ENCODE measurements at regions not wholly inside any gene's neighbourhood (a gene's known extent, or its start where the extent isn't known, plus 50 kb on each side); places are given as distances from the start of the nearest gene placed in this dataset.

DNA sequence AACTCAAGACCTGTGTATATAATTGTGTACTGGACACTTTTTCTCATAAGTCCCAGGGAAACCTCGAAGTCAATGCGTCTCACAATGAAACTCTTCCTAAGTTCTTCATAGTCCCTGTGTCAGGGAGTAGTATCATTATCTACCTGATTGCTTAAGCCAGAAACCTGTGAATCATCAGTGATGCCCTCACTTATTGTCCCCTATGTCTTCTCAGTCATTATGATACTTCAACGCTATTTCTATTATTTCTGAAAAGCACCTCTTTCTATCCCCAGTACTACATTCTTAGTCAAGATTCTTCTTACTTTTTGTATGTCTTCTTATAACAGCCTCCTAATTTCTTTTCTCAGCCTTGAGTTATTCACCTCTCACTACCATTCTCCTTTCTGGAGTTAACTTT is 94.3 kb downstream of the OTUD1 start:
- no CpG with 5 or more reads among the region's 3 CpGs for WGBS (ENCODE audit: extremely low coverage, insufficient coverage, insufficient read length)
- no peak overlapping the region for H2BK5ac ChIP-seq (ENCODE audit: low read depth, low read length, poor library complexity)
- no peaks in the 10 kb centered on the region for H3K9me3 ChIP-seq (ENCODE audit: insufficient read depth, low read depth, low read length)
- no peak overlapping the region for H3K14ac ChIP-seq (ENCODE audit: low read length)
- no peaks in the 10 kb centered on the region for H3K4me1 ChIP-seq (ENCODE audit: control insufficient read depth in 1 of 2, insufficient read depth in 2 of 2, low read length in 2 of 2)
- no peak overlapping the region for H3K23ac ChIP-seq (ENCODE audit: low read length)
- H3K27me3 ChIP-seq (ENCODE audit: insufficient read depth, low read length), result no peaks in the 10 kb centered on the region
- no peak overlapping the region for H3K18ac ChIP-seq (ENCODE audit: low read length)
- H2AK5ac ChIP-seq (ENCODE audit: low read length), result no peak overlapping the region
- no peak overlapping the region for H3K4me3 ChIP-seq (ENCODE audit: low read depth, low read length)
- no peaks in the 10 kb centered on the region for H3K36me3 ChIP-seq (ENCODE audit: control insufficient read depth in 1 of 2, insufficient read depth in 2 of 2, low read length in 2 of 2)
- H2BK12ac ChIP-seq (ENCODE audit: low read length), result no peak overlapping the region
- H4K8ac ChIP-seq (ENCODE audit: low read depth, low read length), result no peak overlapping the region
- H3K4ac ChIP-seq (ENCODE audit: low read depth, low read length), result no peak overlapping the region
- H3K79me2 ChIP-seq (ENCODE audit: control insufficient read depth, insufficient read depth, low read length, poor library complexity), result no peaks in the 10 kb centered on the region
- H4K12ac ChIP-seq (ENCODE audit: low read depth, low read length), result no peak overlapping the region
- no peak overlapping the region for H4K91ac ChIP-seq (ENCODE audit: low read depth, low read length)
- peak in 1 of 2 donors; percentile 34 for DNase-seq
- H2BK120ac ChIP-seq (ENCODE audit: insufficient read depth, low read length, poor library complexity), result no peak overlapping the region
- H2AFZ ChIP-seq (ENCODE audit: insufficient read depth, low read length, poor library complexity), result no peak overlapping the region
- H3K4me2 ChIP-seq (ENCODE audit: low read length), result no peak overlapping the region
- no peak overlapping the region for H3K9ac ChIP-seq (ENCODE audit: low read length)
- H3K79me1 ChIP-seq (ENCODE audit: low read length), result no peaks in the 10 kb centered on the region
- no peak overlapping the region for H3K27ac ChIP-seq (ENCODE audit: low read depth, low read length)

DNA sequence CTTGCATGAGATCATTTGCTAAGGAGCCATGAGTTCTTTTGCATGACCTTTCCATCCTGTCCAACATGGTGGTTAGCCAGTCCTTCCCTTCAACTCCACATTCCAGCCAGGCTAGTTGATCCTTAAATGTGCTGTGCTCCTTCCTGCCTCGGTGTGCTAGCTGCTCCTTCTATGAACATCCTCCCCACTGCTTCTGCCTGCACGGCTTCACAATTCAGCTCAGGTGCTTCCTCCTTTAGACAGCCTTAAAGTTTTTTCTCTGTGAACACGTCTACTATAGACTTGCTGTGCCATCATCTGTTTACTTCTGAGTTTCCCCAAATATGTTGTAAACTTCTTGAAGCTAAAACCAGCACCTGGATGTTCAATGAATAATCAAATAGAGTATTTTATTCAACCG is 95.5 kb downstream of the OTUD1 start:
- no peaks in the 10 kb centered on the region for H3K27me3 ChIP-seq (ENCODE audit: insufficient read depth, low read length)
- H3K23ac ChIP-seq (ENCODE audit: low read length), result no peak overlapping the region
- no peak overlapping the region for H3K4ac ChIP-seq (ENCODE audit: low read depth, low read length)
- H2BK120ac ChIP-seq (ENCODE audit: insufficient read depth, low read length, poor library complexity), result no peak overlapping the region
- no peak overlapping the region for H3K27ac ChIP-seq (ENCODE audit: low read depth, low read length)
- H2AFZ ChIP-seq (ENCODE audit: insufficient read depth, low read length, poor library complexity), result no peak overlapping the region
- H2BK12ac ChIP-seq (ENCODE audit: low read length), result no peak overlapping the region
- no peak overlapping the region for H3K9ac ChIP-seq (ENCODE audit: low read length)
- no peaks in the 10 kb centered on the region for H3K79me1 ChIP-seq (ENCODE audit: low read length)
- H3K14ac ChIP-seq (ENCODE audit: low read length), result no peak overlapping the region
- no peak overlapping the region for H4K91ac ChIP-seq (ENCODE audit: low read depth, low read length)
- H2BK5ac ChIP-seq (ENCODE audit: low read depth, low read length, poor library complexity), result no peak overlapping the region
- no peak overlapping the region for H2AK5ac ChIP-seq (ENCODE audit: low read length)
- H4K12ac ChIP-seq (ENCODE audit: low read depth, low read length), result no peak overlapping the region
- no peak overlapping the region for H3K4me2 ChIP-seq (ENCODE audit: low read length)
- no peaks in the 10 kb centered on the region for H3K9me3 ChIP-seq (ENCODE audit: insufficient read depth, low read depth, low read length)
- H3K4me1 ChIP-seq (ENCODE audit: control insufficient read depth in 1 of 2, insufficient read depth in 2 of 2, low read length in 2 of 2), result no peaks in the 10 kb centered on the region
- DNase-seq, result no peak
- no peak overlapping the region for H4K8ac ChIP-seq (ENCODE audit: low read depth, low read length)
- H3K79me2 ChIP-seq (ENCODE audit: control insufficient read depth, insufficient read depth, low read length, poor library complexity), result no peaks in the 10 kb centered on the region
- H3K36me3 ChIP-seq (ENCODE audit: control insufficient read depth in 1 of 2, insufficient read depth in 2 of 2, low read length in 2 of 2), result no peaks in the 10 kb centered on the region
- H3K4me3 ChIP-seq (ENCODE audit: low read depth, low read length), result no peak overlapping the region
- no peak overlapping the region for H3K18ac ChIP-seq (ENCODE audit: low read length)
- no CpG with 5 or more reads among the region's 4 CpGs for whole genome bisulfite sequencing (ENCODE audit: extremely low coverage, insufficient coverage, insufficient read length)

DNA sequence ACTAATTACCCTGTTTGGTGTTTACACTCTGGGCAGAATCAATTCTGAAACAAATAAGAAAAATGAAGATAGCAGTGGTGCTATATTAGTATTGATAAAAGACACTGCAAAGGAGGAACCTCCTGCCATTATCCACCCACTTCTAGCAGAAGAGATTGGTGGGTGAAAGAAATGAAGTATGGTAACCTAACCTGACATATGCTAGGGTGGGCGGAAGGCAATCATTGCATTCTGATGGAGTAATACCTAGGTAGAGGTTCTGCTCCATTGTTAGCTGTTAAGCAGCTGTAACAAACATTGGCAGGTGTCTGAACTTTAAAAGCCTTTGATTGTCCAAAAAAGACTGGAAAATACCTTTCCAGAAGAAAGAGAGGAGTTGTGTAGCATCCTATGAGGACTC is 95.9 kb downstream of the OTUD1 start:
- Histone ChIP-seq H3K79me1 (ENCODE audit: low read length) (no peaks in the 10 kb centered on the region), H2BK5ac (ENCODE audit: low read depth, low read length, poor library complexity) (no peak overlapping the region), H3K4ac (ENCODE audit: low read depth, low read length) (no peak overlapping the region), H4K12ac (ENCODE audit: low read depth, low read length) (no peak overlapping the region), H2BK120ac (ENCODE audit: insufficient read depth, low read length, poor library complexity) (no peak overlapping the region), H3K4me3 (ENCODE audit: low read depth, low read length) (no peak overlapping the region), H3K27me3 (ENCODE audit: insufficient read depth, low read length) (no peaks in the 10 kb centered on the region), H3K4me2 (ENCODE audit: low read length) (no peak overlapping the region), H3K36me3 (ENCODE audit: control insufficient read depth in 1 of 2, insufficient read depth in 2 of 2, low read length in 2 of 2) (no peaks in the 10 kb centered on the region), H2AK5ac (ENCODE audit: low read length) (no peak overlapping the region), H3K27ac (ENCODE audit: low read depth, low read length) (no peak overlapping the region), H4K8ac (ENCODE audit: low read depth, low read length) (no peak overlapping the region), H3K79me2 (ENCODE audit: control insufficient read depth, insufficient read depth, low read length, poor library complexity) (no peaks in the 10 kb centered on the region), H3K18ac (ENCODE audit: low read length) (no peak overlapping the region), H3K9me3 (ENCODE audit: insufficient read depth, low read depth, low read length) (no peaks in the 10 kb centered on the region), H3K4me1 (ENCODE audit: control insufficient read depth in 1 of 2, insufficient read depth in 2 of 2, low read length in 2 of 2) (no peaks in the 10 kb centered on the region), H2AFZ (ENCODE audit: insufficient read depth, low read length, poor library complexity) (no peak overlapping the region), H4K91ac (ENCODE audit: low read depth, low read length) (no peak overlapping the region), H2BK12ac (ENCODE audit: low read length) (no peak overlapping the region), H3K23ac (ENCODE audit: low read length) (no peak overlapping the region), H3K14ac (ENCODE audit: low read length) (no peak overlapping the region), H3K9ac (ENCODE audit: low read length) (no peak overlapping the region)
- no peak for DNase-seq
- WGBS (ENCODE audit: extremely low coverage, insufficient coverage, insufficient read length), result no CpG with 5 or more reads among the region's 1 CpG

DNA sequence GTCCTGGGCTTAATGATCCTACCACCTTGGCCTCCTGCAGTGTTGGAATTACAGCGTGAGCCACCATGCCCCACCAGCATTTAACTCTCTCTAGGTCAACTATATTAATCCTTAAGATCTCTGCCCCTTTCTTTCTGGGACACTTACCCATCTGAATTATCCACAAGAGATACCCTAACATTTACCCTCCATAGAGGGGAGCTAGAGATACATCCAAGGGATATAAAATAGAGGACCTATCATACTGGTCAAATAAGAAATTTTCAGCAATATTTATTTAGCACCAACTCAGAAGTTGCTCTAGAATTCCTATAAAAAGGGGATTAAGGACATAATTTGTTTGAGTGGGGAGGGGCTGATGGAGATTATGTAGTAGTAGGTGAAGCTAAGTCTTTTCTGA is 96.5 kb downstream of the OTUD1 start:
- Histone ChIP-seq H2BK12ac (ENCODE audit: low read length) (no peak overlapping the region), H2AFZ (ENCODE audit: insufficient read depth, low read length, poor library complexity) (no peak overlapping the region), H2BK5ac (ENCODE audit: low read depth, low read length, poor library complexity) (no peak overlapping the region), H3K9me3 (ENCODE audit: insufficient read depth, low read depth, low read length) (no peaks in the 10 kb centered on the region), H3K79me1 (ENCODE audit: low read length) (no peaks in the 10 kb centered on the region), H3K4me1 (ENCODE audit: control insufficient read depth in 1 of 2, insufficient read depth in 2 of 2, low read length in 2 of 2) (no peaks in the 10 kb centered on the region), H3K18ac (ENCODE audit: low read length) (no peak overlapping the region), H3K4me2 (ENCODE audit: low read length) (no peak overlapping the region), H3K36me3 (ENCODE audit: control insufficient read depth in 1 of 2, insufficient read depth in 2 of 2, low read length in 2 of 2) (no peaks in the 10 kb centered on the region), H4K8ac (ENCODE audit: low read depth, low read length) (no peak overlapping the region), H2BK120ac (ENCODE audit: insufficient read depth, low read length, poor library complexity) (no peak overlapping the region), H3K79me2 (ENCODE audit: control insufficient read depth, insufficient read depth, low read length, poor library complexity) (no peaks in the 10 kb centered on the region), H3K4me3 (ENCODE audit: low read depth, low read length) (no peak overlapping the region), H3K14ac (ENCODE audit: low read length) (no peak overlapping the region), H4K91ac (ENCODE audit: low read depth, low read length) (no peak overlapping the region), H3K4ac (ENCODE audit: low read depth, low read length) (no peak overlapping the region), H3K27me3 (ENCODE audit: insufficient read depth, low read length) (no peaks in the 10 kb centered on the region), H3K27ac (ENCODE audit: low read depth, low read length) (no peak overlapping the region), H3K23ac (ENCODE audit: low read length) (no peak overlapping the region), H2AK5ac (ENCODE audit: low read length) (no peak overlapping the region), H3K9ac (ENCODE audit: low read length) (no peak overlapping the region), H4K12ac (ENCODE audit: low read depth, low read length) (no peak overlapping the region)
- no peak for DNase-seq
- WGBS (ENCODE audit: extremely low coverage, insufficient coverage, insufficient read length), result no CpG with 5 or more reads among the region's 1 CpG

All from trophoblast cell (in vitro differentiated cells and primary cell).